Kidney (tissue), 13 donors: ENCODE measurements at regions not wholly inside any gene's neighbourhood (a gene's known extent, or its start where the extent isn't known, plus 50 kb on each side); places are given as distances from the start of the nearest gene placed in this dataset.

Source experiments
- DNase-seq, 5 donors: peaks; one replicate each; pipeline ENCODE4 v3.0.0-alpha.2; 2013 to 2020
- FAIRE-seq: peaks from 2 replicates; lab custom pipeline; 2012; peaks lifted over from hg19 to GRCh38; lab: Jason Lieb, UNC
- H3K27ac ChIP-seq, 2 donors: one replicate each; pipeline ENCODE4 v1.7.0; 2013; ENCODE audit warnings: low read depth in 2 of 2, low read length in 2 of 2, inconsistent platforms in 1 of 2
- H3K27me3 ChIP-seq: one replicate; pipeline ENCODE4 v1.7.1; 2013; ENCODE audit warnings: low read length, inconsistent platforms; ENCODE audit not compliant: control insufficient read depth, insufficient read depth
- H3K36me3 ChIP-seq, 3 donors: one replicate each; pipeline versions ENCODE4 v1.7.0 to v1.7.1; 2013; ENCODE audit warnings: low read length in 3 of 3, control low read depth in 1 of 3, inconsistent platforms in 1 of 3; ENCODE audit not compliant: insufficient read depth in 3 of 3, control insufficient read depth in 2 of 3
- H3K4me1 ChIP-seq, 3 donors: one replicate each; pipeline versions ENCODE4 v1.7.0 to v1.7.1; 2013; ENCODE audit warnings: low read length in 3 of 3, inconsistent platforms in 1 of 3, low read depth in 1 of 3; ENCODE audit not compliant: control insufficient read depth in 2 of 3, insufficient read depth in 2 of 3
- H3K4me3 ChIP-seq, 3 donors: one replicate each; pipeline versions ENCODE4 v1.7.0 to v1.8.1; 2013; ENCODE audit warnings: low read length in 3 of 3, control low read depth in 1 of 3, inconsistent platforms in 1 of 3
- H3K9ac ChIP-seq, 3 donors: one replicate each; pipeline versions ENCODE4 v1.7.0 to v1.7.1; 2013; ENCODE audit warnings: low read length in 3 of 3, control low read depth in 1 of 3, inconsistent platforms in 1 of 3
- H3K9me3 ChIP-seq, 3 donors: one replicate each; pipeline versions ENCODE4 v1.7.0 to v1.7.1; 2013; ENCODE audit warnings: low read length in 3 of 3, control low read depth in 1 of 3, inconsistent platforms in 1 of 3; ENCODE audit not compliant: control insufficient read depth in 2 of 3, insufficient read depth in 1 of 3
- intact Hi-C: fragments of 100-400 bp; cut with DNase I; formaldehyde crosslinking; loops from one replicate; pipeline ENCODE4 v1.11.1; 2022
- TF ChIP-seq, protein P1 (sequence below): IDR thresholded peaks from 3 replicates; pipeline ENCODE4 v1.5.1; 2012; ENCODE audit warnings: mild to moderate bottlenecking, moderate library complexity, borderline replicate concordance; ENCODE audit not compliant: insufficient read depth; ENCODE audit errors: extremely low read depth
- donor health status: control.
- donor health status: control.
- donor health status: control.
- donor health status: control.
- donor health status: control.
- donor health status: DM: yes; HTN: yes; CAD: no.
- donor health status: Normal renal cell carcinoma (clear cell type).

- Histone ChIP-seq H3K4me1 (no peaks in the 10 kb centered on the region), H3K9me3 (peaks cover 0 to 6% (median 0%) of the 10 kb centered on the region in 3 donors), H3K4me3 (no peak overlapping the region), H3K9ac (no peak overlapping the region), H3K36me3 (no peaks in the 10 kb centered on the region), H3K27me3 (no peaks in the 10 kb centered on the region), H3K27ac (no peak overlapping the region)
- intact Hi-C loops, result no loop called here
- FAIRE-seq (no peak), DNase-seq (peak in 3 of 5 donors; percentile 11 to 83 (median 64))
- TF ChIP-seq, protein P1, sequence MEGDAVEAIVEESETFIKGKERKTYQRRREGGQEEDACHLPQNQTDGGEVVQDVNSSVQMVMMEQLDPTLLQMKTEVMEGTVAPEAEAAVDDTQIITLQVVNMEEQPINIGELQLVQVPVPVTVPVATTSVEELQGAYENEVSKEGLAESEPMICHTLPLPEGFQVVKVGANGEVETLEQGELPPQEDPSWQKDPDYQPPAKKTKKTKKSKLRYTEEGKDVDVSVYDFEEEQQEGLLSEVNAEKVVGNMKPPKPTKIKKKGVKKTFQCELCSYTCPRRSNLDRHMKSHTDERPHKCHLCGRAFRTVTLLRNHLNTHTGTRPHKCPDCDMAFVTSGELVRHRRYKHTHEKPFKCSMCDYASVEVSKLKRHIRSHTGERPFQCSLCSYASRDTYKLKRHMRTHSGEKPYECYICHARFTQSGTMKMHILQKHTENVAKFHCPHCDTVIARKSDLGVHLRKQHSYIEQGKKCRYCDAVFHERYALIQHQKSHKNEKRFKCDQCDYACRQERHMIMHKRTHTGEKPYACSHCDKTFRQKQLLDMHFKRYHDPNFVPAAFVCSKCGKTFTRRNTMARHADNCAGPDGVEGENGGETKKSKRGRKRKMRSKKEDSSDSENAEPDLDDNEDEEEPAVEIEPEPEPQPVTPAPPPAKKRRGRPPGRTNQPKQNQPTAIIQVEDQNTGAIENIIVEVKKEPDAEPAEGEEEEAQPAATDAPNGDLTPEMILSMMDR, result peak; percentile 36
Observed at GRCh38 chr16:77660311-77660710, 62.0 kb upstream of the NUDT7 start.

GRCh38 chr16:77662246-77662645 lies 60.1 kb upstream of the NUDT7 start:
- Histone ChIP-seq H3K36me3 (no peaks in the 10 kb centered on the region), H3K9ac (no peak overlapping the region), H3K27ac (no peak overlapping the region), H3K27me3 (no peaks in the 10 kb centered on the region), H3K4me1 (no peaks in the 10 kb centered on the region), H3K4me3 (no peak overlapping the region), H3K9me3 (peaks cover 0 to 6% (median 0%) of the 10 kb centered on the region in 3 donors)
- DNase-seq (no peak), FAIRE-seq (no peak)
- intact Hi-C loops, result no loop called here
- TF ChIP-seq, protein P1, result no peak

GRCh38 chr16:77663711-77664110 lies 58.6 kb upstream of the NUDT7 start:
- Histone ChIP-seq H3K4me3 (no peak overlapping the region), H3K27ac (no peak overlapping the region), H3K9me3 (peaks cover 0 to 6% (median 0%) of the 10 kb centered on the region in 3 donors), H3K36me3 (no peaks in the 10 kb centered on the region), H3K9ac (no peak overlapping the region), H3K27me3 (no peaks in the 10 kb centered on the region), H3K4me1 (no peaks in the 10 kb centered on the region)
- FAIRE-seq, result no peak
- intact Hi-C loops, result no loop called here
- DNase-seq, result no peak
- TF ChIP-seq, protein P1, result no peak

GRCh38 chr16:77666771-77667170 lies 55.5 kb upstream of the NUDT7 start:
- H3K27ac ChIP-seq, result no peak overlapping the region
- FAIRE-seq (no peak), DNase-seq (no peak)
- peaks cover 0 to 6% (median 0%) of the 10 kb centered on the region in 3 donors for H3K9me3 ChIP-seq
- no peaks in the 10 kb centered on the region for H3K4me1 ChIP-seq
- no peaks in the 10 kb centered on the region for H3K27me3 ChIP-seq
- no peaks in the 10 kb centered on the region for H3K36me3 ChIP-seq
- H3K4me3 ChIP-seq, result no peak overlapping the region
- no peak overlapping the region for H3K9ac ChIP-seq
- TF ChIP-seq, protein P1, result no peak
- intact Hi-C loops, result no loop called here
